ENCODE measurements at regions not wholly inside any gene's neighbourhood (a gene's known extent, or its start where the extent isn't known, plus 50 kb on each side); places are given as distances from the start of the nearest gene placed in this dataset.
"Not testable (repeated sequence)": the region's sequence is repeated elsewhere in the genome, so short reads cannot be mapped to it uniquely, and the experiment has no call there.

- TF ChIP-seq EZH2 (IDR thresholded peaks at IDR 0.05; ENCODE audit: borderline replicate concordance); CTCF (IDR thresholded peaks at IDR 0.05; ENCODE audit: poor library complexity); EZH2phosphoT487 (IDR thresholded peaks at IDR 0.05; ENCODE audit: low read depth, severe bottlenecking, unreplicated experiment): not testable (repeated sequence)
Observed at GRCh38 chr7:63573412-63573811, 425.2 kb upstream of the ZNF722 start.
